ENCODE measurements at regions not wholly inside any gene's neighbourhood (a gene's known extent, or its start where the extent isn't known, plus 50 kb on each side); places are given as distances from the start of the nearest gene placed in this dataset.

- POLR2A ChIA-PET: no interaction called here
- DNase-seq (ENCODE audit: low read depth in 1 of 2, low spot score in 1 of 2) (no peak), ATAC-seq (no peak), FAIRE-seq (no peak)
- H3K9me3 ChIP-seq: 0 out of 3 replicates have a peak, but pooled peaks cover 9% of the 10 kb centered on the region
- TF ChIP-seq SREBF2 (IDR thresholded peaks at IDR 0.05) (no peak), EP300 (IDR thresholded peaks at IDR 0.05) (no peak), JUN (IDR thresholded peaks at IDR 0.05) (no peak), HOXB13 (CRISPR knock-in tag; IDR thresholded peaks at IDR 0.05; ENCODE audit: low read depth) (no peak), ZC3H11A (IDR thresholded peaks at IDR 0.05) (no peak), CBX8 (IDR thresholded peaks at IDR 0.05) (no peak), BHLHE40 (IDR thresholded peaks at IDR 0.05; ENCODE audit: low read depth, low read length) (no peak), FOSL2 (IDR thresholded peaks at IDR 0.05) (no peak), FOSL2 (CRISPR knock-in tag; IDR thresholded peaks at IDR 0.05) (no peak), HOXB5 (CRISPR knock-in tag; IDR thresholded peaks at IDR 0.05) (no peak), RCOR1 (IDR thresholded peaks at IDR 0.05; ENCODE audit: low read depth, low read length) (no peak)
- under 1% methylated on average over 2 of the region's 2 CpGs for WGBS (ENCODE audit: missing lambda C conversion rate)
- no peak overlapping the region for H3K27ac ChIP-seq
- no peak overlapping the region for H3K4me3 ChIP-seq
- no peaks in the 10 kb centered on the region for H3K4me1 ChIP-seq
- no peak overlapping the region for H3K4me2 ChIP-seq
- CTCF ChIA-PET: interaction anchor here (1.1 to 1.3 kb wide), 2 partner anchors 28 to 32 kb away, joined by 3 read pairs; no protein-coding TSS in a partner anchor
Observed at GRCh38 chr19:31730270-31730669, 381.0 kb upstream of the TSHZ3 start.

- no peak for ATAC-seq
- Histone ChIP-seq H3K4me1 (no peaks in the 10 kb centered on the region), H3K27ac (no peak overlapping the region), H3K9me3 (peaks cover 12% of the 10 kb centered on the region; the same call in 1 of the 3 replicates), H3K4me3 (no peak overlapping the region), H3K4me2 (no peak overlapping the region)
- WGBS (ENCODE audit: missing lambda C conversion rate): 12% methylated on average over 8 of the region's 8 CpGs
- no peak for TF ChIP-seq CEBPB (IDR thresholded peaks at IDR 0.05)
- TF ChIP-seq HDAC2 (IDR thresholded peaks at IDR 0.05): no peak
- no peak for TF ChIP-seq CBX8 (IDR thresholded peaks at IDR 0.05)
- no peak for TF ChIP-seq JUNB (IDR thresholded peaks at IDR 0.05)
- no peak for TF ChIP-seq ZFP36 (IDR thresholded peaks at IDR 0.05; ENCODE audit: borderline replicate concordance, partially characterized antibody)
- no peak for TF ChIP-seq SREBF2 (IDR thresholded peaks at IDR 0.05)
- no peak for TF ChIP-seq JUN (IDR thresholded peaks at IDR 0.05)
- no peak for TF ChIP-seq NFE2L2 (conservative IDR thresholded peaks at IDR 0.05; ENCODE audit: low read length)
- no peak for TF ChIP-seq EP300 (IDR thresholded peaks at IDR 0.05)
- TF ChIP-seq CHD4 (IDR thresholded peaks at IDR 0.05; ENCODE audit: borderline replicate concordance): no peak
- TF ChIP-seq POLR2AphosphoS2 (conservative IDR thresholded peaks at IDR 0.05; ENCODE audit: low read length): no peak
- no peak for DNase-seq (ENCODE audit: low read depth in 1 of 2, low spot score in 1 of 2)
- CTCF ChIA-PET: interaction anchor here (0.9 kb wide), 1 partner anchor 490 kb away, joined by 3 read pairs; no protein-coding TSS in a partner anchor
- FAIRE-seq: no peak
- POLR2A ChIA-PET: no interaction called here
Observed at GRCh38 chr19:31733591-31733990, 384.4 kb upstream of the TSHZ3 start.

DNA sequence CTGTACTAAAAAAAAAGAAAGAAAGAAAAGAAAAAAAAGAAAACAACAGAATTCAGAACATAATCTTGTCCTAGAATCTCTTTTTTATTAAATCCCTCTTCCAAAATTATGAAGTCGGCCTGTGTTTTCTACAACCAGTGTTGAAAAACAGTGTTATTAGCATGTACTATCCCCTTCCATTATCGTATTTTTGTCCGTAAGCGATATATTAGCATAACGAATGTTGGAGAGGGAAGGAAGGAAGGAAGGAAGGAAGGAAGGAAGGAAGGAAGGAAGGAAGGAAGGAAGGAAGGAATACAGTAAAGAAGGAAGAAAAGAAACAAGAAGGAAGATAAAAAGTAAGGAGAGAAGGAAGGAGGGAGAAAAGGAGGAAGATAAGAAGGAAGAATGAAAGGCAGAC is 393.0 kb upstream of the TSHZ3 start:
- WGBS (ENCODE audit: missing lambda C conversion rate): 47% methylated on average over 5 of the region's 5 CpGs
- Histone ChIP-seq H3K4me1 (no peaks in the 10 kb centered on the region), H3K4me2 (no peak overlapping the region), H3K27ac (no peak overlapping the region), H3K4me3 (no peak overlapping the region), H3K9me3 (peaks cover 15% of the 10 kb centered on the region; the same call in 2 of the 3 replicates)
- no peak for TF ChIP-seq PHF8 (IDR thresholded peaks at IDR 0.05; ENCODE audit: borderline replicate concordance, low read depth)
- no peak for TF ChIP-seq HOXA7 (CRISPR knock-in tag; IDR thresholded peaks at IDR 0.05)
- TF ChIP-seq RNF2 (IDR thresholded peaks at IDR 0.05; ENCODE audit: borderline replicate concordance, low read depth): no peak
- no peak for TF ChIP-seq EHF (CRISPR knock-in tag; IDR thresholded peaks at IDR 0.05)
- TF ChIP-seq CBX2 (IDR thresholded peaks at IDR 0.05; ENCODE audit: borderline replicate concordance, low read depth): no peak
- TF ChIP-seq JUN (IDR thresholded peaks at IDR 0.05): no peak
- TF ChIP-seq, protein P1, sequence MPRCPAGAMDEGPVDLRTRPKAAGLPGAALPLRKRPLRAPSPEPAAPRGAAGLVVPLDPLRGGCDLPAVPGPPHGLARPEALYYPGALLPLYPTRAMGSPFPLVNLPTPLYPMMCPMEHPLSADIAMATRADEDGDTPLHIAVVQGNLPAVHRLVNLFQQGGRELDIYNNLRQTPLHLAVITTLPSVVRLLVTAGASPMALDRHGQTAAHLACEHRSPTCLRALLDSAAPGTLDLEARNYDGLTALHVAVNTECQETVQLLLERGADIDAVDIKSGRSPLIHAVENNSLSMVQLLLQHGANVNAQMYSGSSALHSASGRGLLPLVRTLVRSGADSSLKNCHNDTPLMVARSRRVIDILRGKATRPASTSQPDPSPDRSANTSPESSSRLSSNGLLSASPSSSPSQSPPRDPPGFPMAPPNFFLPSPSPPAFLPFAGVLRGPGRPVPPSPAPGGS (IDR thresholded peaks at IDR 0.05): no peak
- TF ChIP-seq, protein P2, sequence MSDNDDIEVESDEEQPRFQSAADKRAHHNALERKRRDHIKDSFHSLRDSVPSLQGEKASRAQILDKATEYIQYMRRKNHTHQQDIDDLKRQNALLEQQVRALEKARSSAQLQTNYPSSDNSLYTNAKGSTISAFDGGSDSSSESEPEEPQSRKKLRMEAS (IDR thresholded peaks at IDR 0.05): no peak
- TF ChIP-seq USF2 (IDR thresholded peaks at IDR 0.05): no peak
- TF ChIP-seq ZC3H11A (IDR thresholded peaks at IDR 0.05): no peak
- TF ChIP-seq, protein P3, sequence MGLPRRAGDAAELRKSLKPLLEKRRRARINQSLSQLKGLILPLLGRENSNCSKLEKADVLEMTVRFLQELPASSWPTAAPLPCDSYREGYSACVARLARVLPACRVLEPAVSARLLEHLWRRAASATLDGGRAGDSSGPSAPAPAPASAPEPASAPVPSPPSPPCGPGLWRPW (IDR thresholded peaks at IDR 0.05): no peak
- TF ChIP-seq FOSB (CRISPR knock-in tag; IDR thresholded peaks at IDR 0.05): no peak
- no peak for TF ChIP-seq NR3C1 (IDR thresholded peaks at IDR 0.05)
- ATAC-seq (no peak), DNase-seq (ENCODE audit: low read depth in 1 of 2, low spot score in 1 of 2) (no peak), FAIRE-seq (no peak)
- POLR2A ChIA-PET: no interaction called here
- CTCF ChIA-PET: no interaction called here

All from A549 (cell line).